ENCODE measurements at regions not wholly inside any gene's neighbourhood (a gene's known extent, or its start where the extent isn't known, plus 50 kb on each side); places are given as distances from the start of the nearest gene placed in this dataset.

DNA sequence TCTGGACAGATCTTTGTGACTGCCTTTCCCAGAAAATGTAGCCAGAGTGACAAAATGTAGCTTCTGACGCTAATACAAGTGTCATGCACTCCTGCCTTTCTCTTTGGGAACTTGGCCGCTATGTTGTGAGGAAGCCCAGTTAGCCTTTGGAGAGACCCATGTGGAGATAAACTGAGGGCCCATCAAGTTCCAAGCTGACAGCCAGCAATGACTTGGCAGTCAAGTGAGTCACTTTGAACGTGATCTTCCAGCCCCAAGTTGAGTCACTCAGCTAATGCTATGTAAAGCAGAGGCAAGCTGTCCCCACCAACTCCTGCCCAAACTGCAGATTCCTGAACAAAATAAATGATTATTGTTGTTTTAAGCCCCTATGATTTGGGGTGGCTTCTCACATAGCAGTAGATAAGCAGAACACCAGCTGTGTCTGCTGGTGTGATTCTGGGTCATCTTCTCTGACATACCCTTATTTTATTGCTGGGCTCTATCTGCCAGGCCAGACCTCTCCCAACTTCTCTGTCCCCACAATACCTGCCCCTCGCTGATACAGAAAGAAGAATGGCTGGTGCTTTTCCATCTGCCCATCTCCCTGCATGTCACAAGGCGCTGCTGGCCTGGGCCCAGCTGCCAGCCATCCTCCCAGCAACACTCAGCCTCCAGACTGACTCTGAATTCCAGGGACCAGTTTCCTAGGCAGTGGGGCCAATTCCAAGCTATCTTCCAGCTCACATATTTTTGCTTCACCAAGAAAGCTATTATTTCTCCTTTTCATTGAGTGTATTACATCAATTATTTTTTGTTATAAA, 274.8 kb downstream of the LRFN2 start:
- no peak for DNase-seq (ENCODE audit: low spot score)

DNA sequence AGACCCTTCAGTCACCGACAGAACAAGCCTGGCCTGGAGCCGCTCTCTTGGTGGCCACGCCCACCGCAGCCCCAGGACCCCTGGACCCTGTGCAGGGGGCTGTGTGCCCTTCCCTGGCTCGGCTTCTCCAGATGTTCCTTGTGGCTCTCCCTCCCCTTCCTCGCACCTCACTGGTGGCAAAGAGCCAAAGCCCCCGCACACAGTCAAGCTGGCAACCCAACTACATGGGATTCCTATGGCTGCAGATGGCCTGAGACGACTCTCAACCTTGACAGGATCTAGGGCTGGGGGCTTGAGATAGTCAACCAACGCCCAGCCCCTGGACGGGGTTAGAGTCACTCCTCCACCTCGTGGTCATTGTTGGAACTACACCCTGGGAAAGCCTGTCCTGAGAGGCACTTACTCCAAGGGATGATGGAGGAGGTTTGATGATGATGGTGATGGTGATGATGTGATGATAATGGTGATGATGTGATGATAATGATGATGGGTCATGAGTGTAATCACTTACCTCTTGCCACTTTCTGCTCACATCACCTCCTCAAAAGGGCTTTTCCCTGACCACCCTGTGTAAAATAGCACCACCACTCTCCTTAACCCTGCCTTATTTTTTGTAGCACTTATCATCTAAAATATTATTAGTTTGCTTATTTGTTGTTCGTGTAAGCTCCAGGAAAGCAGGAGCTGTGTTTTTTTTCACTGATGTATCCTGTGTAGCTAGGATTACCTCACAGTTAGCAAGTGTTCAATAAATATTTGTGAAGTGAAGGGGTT, 278.4 kb downstream of the LRFN2 start:
- peak; percentile 30 for DNase-seq (ENCODE audit: low spot score)

DNA sequence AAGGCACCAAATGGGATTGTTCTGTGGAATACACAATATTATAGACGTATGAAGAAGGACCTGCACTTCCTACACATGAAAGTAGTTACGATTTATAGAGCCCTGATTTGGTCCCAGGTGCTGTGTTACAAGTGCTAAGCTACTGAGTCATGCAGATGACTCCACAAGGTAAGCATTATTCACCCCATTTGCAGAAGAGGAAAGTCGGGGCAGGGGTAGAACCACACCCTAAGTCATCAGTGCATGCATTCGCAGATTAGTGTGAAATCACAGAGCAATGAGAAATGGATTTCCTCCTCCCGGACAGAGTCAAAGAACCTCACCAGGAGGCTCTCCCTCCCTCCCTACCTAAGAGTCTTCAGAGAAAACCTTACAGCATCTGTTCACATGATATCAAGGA, 279.5 kb downstream of the LRFN2 start:
- no peak for DNase-seq (ENCODE audit: low spot score)

DNA sequence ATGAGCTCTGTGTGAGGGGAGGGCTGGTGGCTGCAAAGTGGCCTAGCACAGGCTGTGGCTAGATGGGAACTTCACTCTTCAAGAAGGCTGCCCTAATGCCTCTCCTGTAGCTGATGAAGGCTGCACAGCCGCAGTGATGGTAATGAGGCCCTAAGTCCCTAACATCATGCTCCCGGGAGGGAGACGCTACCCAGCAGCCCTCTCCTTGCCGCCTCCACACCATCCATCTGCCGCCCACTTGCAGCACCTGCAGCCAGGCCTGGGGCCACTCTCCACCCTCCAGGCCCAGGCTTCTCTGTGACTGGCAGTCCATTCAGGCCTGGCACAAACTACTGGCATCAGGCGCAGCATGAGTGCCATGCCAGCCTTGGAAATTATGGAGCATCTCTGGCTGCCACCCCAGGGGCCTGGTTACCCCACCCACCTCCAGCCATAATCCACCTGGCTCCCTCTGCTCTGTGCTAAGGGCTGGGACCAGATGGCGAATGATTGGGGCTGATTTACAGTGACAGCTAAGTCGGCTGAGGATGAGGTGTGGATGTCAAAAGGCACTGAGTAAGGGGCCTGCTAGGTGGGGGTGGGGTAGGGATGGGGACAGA, 284.2 kb downstream of the LRFN2 start:
- DNase-seq (ENCODE audit: low spot score), result no peak

DNA sequence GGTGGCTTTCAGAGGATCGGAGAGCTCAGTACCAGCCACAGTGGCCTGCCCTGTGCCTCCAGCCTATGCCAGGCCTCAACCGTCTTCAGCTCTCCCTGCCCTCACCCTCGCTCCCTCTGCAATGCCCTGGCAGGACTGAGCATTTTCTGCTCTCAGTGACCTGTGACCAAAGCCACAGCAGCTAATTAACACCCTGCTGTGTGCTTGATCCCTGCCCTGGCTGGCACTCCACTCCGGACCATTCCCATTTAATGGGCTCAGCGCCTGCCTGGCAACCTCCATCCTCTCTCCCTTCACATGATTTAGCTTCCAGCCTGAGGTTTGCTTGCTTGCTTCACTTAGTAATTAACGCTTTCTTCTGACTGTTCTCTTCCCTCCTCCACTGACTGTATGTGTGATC, 287.5 kb downstream of the LRFN2 start:
- no peak for DNase-seq (ENCODE audit: low spot score)

DNA sequence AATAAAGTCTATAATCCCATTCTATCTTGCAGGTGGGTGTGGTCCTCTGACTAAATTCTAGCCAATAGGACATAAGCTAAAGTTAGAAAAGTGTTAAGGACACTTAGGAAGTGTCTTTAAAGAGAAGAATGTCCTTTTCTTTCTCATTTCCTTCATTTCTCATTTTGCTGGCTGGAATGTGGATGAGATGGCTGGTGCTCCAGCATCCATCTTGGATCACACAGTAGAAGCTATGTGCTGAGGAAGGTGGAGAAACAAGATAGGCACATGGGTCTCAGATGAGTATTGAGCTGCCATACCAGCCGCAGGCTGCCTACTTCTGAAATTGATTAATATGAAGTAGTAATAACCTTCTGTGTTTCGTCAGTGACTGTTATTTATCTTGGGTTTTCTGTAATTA, 289.0 kb downstream of the LRFN2 start:
- DNase-seq (ENCODE audit: low spot score), result no peak

DNA sequence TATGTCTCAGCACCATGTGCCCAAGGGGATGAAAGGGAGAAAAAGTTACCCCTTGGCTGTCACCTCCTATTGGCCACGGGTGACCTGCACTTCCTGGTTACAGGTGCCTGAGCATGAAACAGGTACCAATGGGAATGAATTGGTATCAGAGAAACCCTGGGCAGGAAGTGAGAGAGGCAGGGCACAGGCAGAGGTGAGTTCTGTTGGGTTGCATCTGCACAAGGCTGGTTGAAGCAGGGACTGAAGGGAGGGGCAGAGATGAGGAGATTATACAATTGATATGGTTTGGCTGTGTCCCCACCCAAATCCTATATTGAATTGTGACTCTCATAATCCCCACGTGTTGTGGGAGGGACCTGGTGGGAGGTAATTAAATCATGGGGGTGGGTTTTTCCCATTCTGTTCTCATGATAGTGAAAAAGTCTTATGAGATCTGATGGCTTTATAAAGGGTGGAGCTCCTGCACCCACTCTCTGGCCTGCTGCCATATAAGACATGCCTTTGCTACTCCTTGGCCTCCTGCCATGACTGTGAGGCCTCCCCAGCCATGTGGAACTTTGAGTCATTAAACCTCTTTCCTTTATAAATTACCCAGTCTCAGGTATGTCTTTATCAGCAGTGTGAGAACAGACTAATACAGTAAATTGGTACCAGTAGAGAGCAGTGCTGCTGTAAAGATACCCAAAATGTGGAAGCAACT, 291.8 kb downstream of the LRFN2 start:
- DNase-seq (ENCODE audit: low spot score), result no peak

DNA sequence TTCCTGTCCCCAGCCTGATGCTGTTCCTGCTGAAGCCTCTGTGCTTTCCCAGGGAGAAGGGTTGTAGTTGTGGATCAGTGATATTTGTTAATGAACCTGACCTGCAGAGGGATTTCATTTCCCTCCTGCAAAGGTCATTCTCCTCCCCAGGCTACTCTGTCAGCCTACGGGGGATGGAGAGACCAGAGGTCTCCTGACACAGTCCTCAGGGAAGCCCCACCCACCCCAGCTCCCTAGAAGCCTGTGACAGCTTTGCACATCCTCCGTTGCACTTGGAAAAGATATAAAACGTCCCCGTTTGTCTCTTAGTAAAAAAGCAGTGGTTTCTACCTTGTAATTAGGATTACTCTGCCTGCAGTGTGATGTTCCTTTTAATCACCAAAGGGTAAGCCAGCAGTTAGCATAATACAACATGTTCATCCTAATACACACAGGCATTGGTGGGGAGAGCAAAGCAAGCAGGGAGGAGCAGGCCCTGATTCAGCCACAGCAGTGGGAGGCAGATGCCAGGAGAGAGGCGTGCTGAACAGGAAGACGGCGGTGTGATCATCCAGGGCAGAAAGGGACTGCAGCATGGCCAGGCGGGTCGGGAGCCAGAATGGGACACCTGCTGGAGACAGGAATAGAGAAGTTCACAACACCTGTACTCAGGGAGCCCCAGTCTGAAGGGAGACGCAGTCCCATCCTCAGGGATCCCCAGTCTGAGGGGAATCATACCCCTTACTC, 293.5 kb downstream of the LRFN2 start:
- no peak for DNase-seq (ENCODE audit: low spot score)

DNA sequence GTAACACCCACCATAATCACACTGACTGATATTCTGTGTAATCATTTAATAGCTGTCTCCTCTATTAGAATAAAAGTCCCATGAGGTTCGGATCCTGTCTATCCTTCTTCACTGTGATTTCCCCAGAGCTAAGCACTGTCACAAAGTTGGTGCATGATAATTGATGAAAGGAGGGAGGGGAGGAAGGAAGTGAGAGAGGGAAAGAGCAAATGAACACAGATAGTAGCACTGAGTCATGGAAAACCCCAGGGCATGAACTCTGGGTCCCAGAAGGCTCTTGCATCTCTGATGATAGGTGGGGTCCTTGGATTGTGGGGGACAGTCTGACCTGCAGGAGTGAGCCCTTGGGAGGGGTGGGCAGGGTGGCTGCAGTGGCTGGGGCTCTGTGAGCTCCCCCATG, 294.1 kb downstream of the LRFN2 start:
- DNase-seq (ENCODE audit: low spot score), result no peak

DNA sequence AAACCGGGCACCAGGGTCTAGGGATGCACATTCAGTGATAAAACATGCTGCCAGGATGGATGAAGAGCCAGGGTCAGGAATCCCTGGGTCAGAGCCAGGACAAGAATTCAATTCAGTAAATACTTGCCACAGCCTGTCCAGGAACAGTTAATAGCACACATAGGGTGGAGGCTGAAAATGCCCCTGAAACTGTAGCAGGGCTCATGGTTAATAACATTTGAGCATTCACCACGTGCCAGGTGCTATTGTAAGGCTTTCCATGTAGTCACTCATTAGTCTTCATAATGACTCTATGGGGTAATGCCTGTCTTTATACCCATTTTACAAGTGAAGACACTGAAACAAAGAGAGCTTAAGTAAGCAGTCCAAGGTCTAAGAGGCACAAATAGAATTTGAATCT, 296.3 kb downstream of the LRFN2 start:
- no peak for DNase-seq (ENCODE audit: low spot score)

DNA sequence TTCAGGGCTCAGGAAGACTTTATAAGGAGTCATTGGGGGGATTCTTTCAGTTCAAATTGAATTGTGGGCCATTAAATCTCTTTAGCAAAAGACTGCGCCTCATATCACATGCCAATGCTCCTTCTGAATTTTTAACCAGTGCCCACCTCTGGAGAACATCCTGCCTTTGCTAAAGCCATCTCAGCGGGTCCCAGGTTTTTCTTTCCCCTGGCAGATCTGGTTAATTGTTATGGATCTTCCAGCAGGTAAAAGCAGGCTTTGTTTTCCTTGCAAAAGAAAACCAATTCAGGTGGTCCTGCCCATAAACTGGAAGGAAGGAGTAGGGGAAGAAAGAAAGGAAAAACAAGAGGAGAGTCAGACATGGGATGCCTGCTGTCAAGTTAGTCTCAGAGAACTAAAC, 298.2 kb downstream of the LRFN2 start:
- DNase-seq (ENCODE audit: low spot score), result no peak

DNA sequence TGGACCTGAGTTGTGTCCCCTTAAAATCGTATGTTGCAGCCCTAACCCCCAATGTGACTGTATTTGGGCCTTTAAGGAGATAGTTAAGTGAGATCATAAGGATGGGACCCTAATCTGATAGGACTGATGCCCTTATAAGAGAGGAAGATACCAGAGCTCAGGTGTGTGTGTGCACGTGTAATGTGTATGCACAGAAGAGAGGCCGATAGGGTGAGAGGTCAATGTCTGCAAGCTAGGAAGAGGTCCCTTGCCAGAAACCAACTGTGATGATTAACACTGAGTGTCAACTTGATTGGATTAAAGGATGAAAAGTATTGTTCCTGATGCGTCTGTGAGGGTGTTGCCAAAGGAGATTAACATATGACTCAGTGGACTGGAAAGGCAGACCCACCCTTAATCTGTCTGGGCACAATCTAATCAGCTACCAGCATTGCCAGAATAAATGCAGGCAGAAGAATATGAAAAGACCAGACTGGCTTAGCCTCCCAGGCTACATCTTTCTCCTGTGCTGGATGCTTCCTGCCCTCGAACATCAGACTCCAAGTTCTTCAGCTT, 299.8 kb downstream of the LRFN2 start:
- DNase-seq (ENCODE audit: low spot score), result no peak

DNA sequence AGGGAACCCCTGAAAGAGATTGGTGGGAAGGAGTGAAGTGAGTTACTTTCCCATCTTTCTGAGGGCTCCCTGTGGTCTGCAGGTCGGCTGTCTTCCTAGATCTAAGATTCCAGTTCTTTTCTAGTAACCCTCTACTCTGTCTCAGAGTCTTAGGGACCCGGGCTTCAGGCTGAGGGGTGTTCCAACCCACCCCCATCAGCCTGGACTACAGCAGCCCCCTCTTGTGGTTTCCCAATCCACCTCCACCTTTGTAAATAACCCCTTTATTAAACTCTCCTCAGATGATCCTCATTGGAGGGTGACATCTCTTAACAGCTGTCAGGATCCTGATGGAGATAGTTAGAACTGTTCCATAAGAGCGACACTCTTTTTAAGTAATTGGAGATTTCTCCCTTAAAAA, 300.4 kb downstream of the LRFN2 start:
- no peak for DNase-seq (ENCODE audit: low spot score)

DNA sequence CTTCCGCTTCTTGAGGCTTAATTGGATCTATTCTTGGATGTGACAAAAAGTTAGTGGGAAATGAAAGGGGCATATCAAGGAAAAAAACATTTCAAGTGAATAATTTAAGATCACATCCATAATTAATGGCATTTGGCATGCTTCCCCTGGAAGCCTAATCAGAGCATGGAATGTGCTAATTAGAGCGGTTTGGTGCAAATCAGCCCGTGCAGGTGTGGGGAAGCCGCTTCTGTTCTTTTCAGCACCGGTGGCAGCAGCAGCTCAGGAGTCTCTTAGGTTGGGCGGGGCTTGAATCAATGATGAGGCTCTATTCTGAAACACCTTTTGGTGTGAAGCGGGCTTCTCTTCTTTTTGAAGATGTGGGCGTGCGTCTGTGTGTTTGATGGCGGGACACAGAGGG, 301.2 kb downstream of the LRFN2 start:
- DNase-seq (ENCODE audit: low spot score), result no peak

DNA sequence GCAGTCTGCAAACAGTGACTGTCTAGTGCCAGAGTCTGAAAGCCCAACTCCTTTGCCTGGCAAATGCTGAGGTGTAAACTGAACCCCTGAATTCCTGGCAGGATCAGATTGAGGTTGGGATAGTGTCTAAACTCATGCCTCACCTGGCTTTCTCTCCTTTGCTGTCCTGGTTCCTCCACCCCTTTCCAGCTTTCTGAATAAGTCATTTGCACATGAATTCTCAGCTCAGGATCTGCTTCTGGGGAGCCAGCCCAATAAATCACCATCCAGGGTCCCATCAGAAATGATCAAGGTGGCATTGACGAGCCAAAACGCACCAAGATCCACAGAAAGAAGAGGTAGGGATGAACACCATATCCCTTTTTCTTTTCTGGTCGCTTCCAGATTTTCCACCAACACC, 301.6 kb downstream of the LRFN2 start:
- no peak for DNase-seq (ENCODE audit: low spot score)

DNA sequence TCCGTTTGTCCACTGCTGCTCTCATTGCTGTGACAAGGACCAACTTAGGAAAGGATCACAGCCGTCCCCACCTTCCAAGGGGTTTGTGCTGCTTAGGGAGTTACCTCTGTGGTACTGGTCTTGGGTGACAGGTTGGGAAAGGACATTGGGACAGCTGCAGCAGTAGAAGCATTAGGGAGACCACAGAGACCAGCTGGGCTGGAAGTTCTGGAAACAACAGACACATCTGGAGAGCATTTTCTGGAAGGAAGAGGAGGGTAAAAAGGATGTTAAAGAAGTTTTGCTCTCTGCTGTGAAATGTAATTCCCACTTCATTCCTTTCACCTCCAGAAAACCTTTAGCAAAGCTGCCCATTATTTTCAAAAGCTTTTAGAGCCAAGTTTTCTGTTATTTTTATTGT, 304.2 kb downstream of the LRFN2 start:
- no peak for DNase-seq (ENCODE audit: low spot score)

DNA sequence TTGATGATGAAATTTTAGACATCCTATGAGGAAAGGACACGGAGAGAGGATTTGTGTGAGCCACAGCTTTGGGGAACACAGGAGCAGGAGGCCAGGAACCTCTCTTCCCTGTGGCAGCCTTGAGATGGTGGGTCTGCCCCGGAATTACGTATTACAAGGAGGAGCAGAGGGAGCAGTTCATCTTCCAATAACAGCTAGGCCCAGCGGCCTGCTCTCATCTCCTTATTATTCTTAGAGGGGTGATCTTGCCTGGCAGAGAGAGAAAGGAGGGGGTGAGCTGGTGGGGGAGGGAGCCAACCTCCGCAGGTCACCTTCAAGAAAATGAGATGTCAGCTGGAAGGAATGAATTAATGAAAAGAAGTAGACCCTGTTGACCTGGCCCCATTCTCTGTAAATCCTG, 305.8 kb downstream of the LRFN2 start:
- DNase-seq (ENCODE audit: low spot score), result no peak

DNA sequence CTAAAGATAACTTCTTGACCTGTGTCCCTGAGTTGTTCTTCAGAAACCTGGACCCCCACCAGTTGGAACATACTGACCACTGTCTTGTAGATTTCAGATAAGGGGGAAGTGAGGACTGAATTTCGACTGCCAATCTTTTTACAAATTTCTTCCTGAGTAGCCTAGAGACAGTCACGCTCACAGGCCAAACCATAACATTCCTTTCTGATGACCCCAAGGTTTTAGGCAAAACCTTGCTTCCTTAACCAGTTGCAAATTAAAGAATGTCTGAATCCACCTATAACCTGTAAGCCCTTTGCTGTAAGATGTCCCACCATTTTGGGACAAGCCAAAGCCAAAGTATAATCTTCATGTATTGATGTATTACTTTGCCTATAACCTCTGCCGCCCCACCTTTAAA, 306.9 kb downstream of the LRFN2 start:
- DNase-seq (ENCODE audit: low spot score), result no peak

DNA sequence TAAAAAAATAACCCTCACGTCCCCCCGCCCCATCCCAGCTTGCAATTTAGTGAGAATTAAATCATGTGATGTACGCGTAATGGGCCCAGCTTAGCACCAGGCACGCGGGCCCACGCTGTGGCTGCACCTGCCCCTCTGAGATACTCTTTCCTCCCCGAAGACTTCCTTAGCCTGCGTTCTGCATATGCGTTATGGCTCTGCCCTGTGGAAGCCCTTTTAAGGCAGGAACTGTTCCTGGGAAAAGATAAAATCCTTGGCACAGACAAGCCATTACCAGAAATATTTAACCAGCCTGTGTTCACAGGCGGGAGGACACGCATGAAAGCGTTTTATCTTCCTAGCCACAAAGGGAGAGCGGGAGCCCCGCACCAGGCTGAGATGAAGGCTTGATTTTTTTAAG, 311.0 kb downstream of the LRFN2 start:
- DNase-seq (ENCODE audit: low spot score), result no peak

DNA sequence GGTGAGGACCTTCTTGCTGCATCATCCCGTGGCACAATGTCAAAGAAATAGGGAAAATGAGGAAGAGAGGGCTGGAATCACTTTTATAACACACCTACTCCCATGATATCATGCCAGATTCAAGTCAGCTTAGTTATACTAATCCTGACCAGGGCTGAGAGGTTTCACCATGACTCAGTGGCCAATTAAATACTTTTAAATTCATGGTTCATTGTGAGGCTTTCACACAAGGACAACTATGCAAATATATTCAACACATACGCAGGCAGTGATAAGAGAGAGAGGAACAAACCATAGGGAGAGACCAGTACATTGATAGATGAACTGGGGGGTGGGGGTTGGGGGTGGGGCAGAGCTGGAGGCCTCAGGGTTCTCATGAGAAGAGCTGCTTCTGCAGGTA, 313.1 kb downstream of the LRFN2 start:
- no peak for DNase-seq (ENCODE audit: low spot score)

DNA sequence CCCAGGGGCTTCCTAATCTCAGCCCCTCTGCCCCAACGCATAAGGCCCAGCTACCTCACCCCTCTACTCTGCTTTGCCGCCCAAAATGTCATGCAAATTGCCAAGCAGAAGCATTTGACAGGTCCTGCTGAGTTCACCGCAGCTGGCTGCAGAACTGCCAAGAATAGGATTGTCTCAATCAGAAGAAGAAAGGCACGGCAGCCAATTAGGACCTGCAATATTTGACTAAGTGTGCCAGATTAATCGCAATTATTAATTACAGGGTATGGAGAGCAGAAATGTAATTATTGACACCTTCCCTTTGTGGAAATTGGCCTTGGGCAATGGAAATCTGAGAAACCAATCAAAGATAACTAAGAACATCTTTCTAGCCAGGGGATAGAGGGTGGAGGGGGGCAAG, 318.6 kb downstream of the LRFN2 start:
- no peak for DNase-seq (ENCODE audit: low spot score)

All from H4 (cell line).